SU-DHL-6 (cell line): ENCODE measurements at regions not wholly inside any gene's neighbourhood (a gene's known extent, or its start where the extent isn't known, plus 50 kb on each side); places are given as distances from the start of the nearest gene placed in this dataset.

Experiments used
- EZH2phosphoT487 ChIP-seq: fragments of 200-600 bp; sonication (generic), shearing (Covaris generic); conservative IDR thresholded peaks from 2 replicates; pipeline ENCODE4 v1.6.1; 2018; ENCODE audit warnings: mild to moderate bottlenecking, antibody characterized with exemption, low read length, moderate library complexity, mixed read lengths
- TF ChIP-seq, protein P1 (sequence below): fragments of 200-600 bp; sonication (generic); IDR thresholded peaks from one replicate; pipeline ENCODE4 v1.5.1; 2017; ENCODE audit warnings: antibody characterized with exemption, mild to moderate bottlenecking, low read length, moderate library complexity; ENCODE audit not compliant: insufficient read depth, poor library complexity, severe bottlenecking

DNA sequence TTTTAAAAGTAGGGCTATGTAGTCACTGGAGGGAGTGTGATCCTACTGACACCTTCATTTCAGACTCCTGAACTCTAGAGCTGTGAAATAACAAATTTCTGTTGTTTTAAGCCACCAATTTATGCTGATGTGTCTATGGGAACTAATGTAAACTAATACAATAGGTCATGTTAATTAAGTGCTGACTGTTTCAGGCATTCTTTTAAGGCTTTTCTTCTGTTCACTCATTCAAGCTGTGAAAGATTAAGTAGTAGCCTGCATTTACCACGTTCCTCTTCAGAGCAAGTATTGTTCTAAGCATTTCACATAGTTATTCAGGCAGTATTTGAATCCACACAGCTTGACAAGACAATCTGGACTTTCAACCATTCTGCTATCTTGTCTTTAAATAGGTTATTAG lies 1135.0 kb downstream of the SLITRK1 start:
- TF ChIP-seq, protein P1, sequence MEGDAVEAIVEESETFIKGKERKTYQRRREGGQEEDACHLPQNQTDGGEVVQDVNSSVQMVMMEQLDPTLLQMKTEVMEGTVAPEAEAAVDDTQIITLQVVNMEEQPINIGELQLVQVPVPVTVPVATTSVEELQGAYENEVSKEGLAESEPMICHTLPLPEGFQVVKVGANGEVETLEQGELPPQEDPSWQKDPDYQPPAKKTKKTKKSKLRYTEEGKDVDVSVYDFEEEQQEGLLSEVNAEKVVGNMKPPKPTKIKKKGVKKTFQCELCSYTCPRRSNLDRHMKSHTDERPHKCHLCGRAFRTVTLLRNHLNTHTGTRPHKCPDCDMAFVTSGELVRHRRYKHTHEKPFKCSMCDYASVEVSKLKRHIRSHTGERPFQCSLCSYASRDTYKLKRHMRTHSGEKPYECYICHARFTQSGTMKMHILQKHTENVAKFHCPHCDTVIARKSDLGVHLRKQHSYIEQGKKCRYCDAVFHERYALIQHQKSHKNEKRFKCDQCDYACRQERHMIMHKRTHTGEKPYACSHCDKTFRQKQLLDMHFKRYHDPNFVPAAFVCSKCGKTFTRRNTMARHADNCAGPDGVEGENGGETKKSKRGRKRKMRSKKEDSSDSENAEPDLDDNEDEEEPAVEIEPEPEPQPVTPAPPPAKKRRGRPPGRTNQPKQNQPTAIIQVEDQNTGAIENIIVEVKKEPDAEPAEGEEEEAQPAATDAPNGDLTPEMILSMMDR, result no peak
- TF ChIP-seq EZH2phosphoT487, result no peak
